ENCODE measurements at regions not wholly inside any gene's neighbourhood (a gene's known extent, or its start where the extent isn't known, plus 50 kb on each side); places are given as distances from the start of the nearest gene placed in this dataset.

- in situ Hi-C loops (cut with MboI; ENCODE audit: low pct_ligation_motif_present in 1 of 4, low pct_unique_long_range_greater_than_20kb in 1 of 4, low sequenced_read_pairs in 3 of 4) (no loop called here), intact Hi-C loops (cut with DNase I; ENCODE audit: low total_unique reads) (no loop called here)
- no peak overlapping the region for H3K4me3 ChIP-seq
- no peaks in the 10 kb centered on the region for H3K36me3 ChIP-seq
- TF ChIP-seq POLR2AphosphoS5 (IDR thresholded peaks at IDR 0.05) (no peak), POLR2A (IDR thresholded peaks at IDR 0.05) (no peak), CTCF (IDR thresholded peaks at IDR 0.05) (no peak), EP300 (IDR thresholded peaks at IDR 0.05; ENCODE audit: low read depth) (no peak)
- no peaks in the 10 kb centered on the region for H3K9me3 ChIP-seq
- no peak for DNase-seq
- peaks cover 0 to 7% (median 3%) of the 10 kb centered on the region in 4 donors for H3K4me1 ChIP-seq
- H3K27me3 ChIP-seq = no peaks in the 10 kb centered on the region
- H3K27ac ChIP-seq = no peak overlapping the region
These were observed 229.7 kb downstream of the IKZF2 start for GRCh38 chr2:212921711-212922110.

- intact Hi-C loops (cut with DNase I; ENCODE audit: low total_unique reads) (no loop called here), in situ Hi-C loops (cut with MboI; ENCODE audit: low pct_ligation_motif_present in 1 of 4, low pct_unique_long_range_greater_than_20kb in 1 of 4, low sequenced_read_pairs in 3 of 4) (no loop called here)
- no peak overlapping the region for H3K27ac ChIP-seq
- TF ChIP-seq EP300 (IDR thresholded peaks at IDR 0.05; ENCODE audit: low read depth) (no peak), CTCF (IDR thresholded peaks at IDR 0.05) (no peak), POLR2A (IDR thresholded peaks at IDR 0.05) (no peak), POLR2AphosphoS5 (IDR thresholded peaks at IDR 0.05) (no peak)
- H3K4me1 ChIP-seq = peaks cover 0 to 7% (median 3%) of the 10 kb centered on the region in 4 donors
- H3K9me3 ChIP-seq = no peaks in the 10 kb centered on the region
- 84% methylated on average over 3 of the region's 3 CpGs for WGBS, 2 donors (ENCODE audit: low coverage in 1 of 2)
- no peak overlapping the region for H3K4me3 ChIP-seq
- DNase-seq = no peak
- H3K27me3 ChIP-seq = no peaks in the 10 kb centered on the region
- H3K36me3 ChIP-seq = no peaks in the 10 kb centered on the region
These were observed 230.4 kb downstream of the IKZF2 start for GRCh38 chr2:212921061-212921460.

- Histone ChIP-seq H3K9me3 (no peaks in the 10 kb centered on the region), H3K36me3 (no peaks in the 10 kb centered on the region), H3K4me3 (no peak overlapping the region), H3K27me3 (no peaks in the 10 kb centered on the region), H3K4me1 (peaks cover 0 to 23% (median 3%) of the 10 kb centered on the region in 4 donors), H3K27ac (no peak overlapping the region)
- TF ChIP-seq POLR2AphosphoS5 (IDR thresholded peaks at IDR 0.05) (no peak), POLR2A (IDR thresholded peaks at IDR 0.05) (no peak), EP300 (IDR thresholded peaks at IDR 0.05; ENCODE audit: low read depth) (no peak), CTCF (IDR thresholded peaks at IDR 0.05) (no peak)
- no peak for DNase-seq
- intact Hi-C loops (cut with DNase I; ENCODE audit: low total_unique reads) (no loop called here), in situ Hi-C loops (cut with MboI; ENCODE audit: low pct_ligation_motif_present in 1 of 4, low pct_unique_long_range_greater_than_20kb in 1 of 4, low sequenced_read_pairs in 3 of 4) (no loop called here)
- 30 to 55% methylated on average over 2 of the region's 2 CpGs for WGBS, 2 donors (ENCODE audit: low coverage in 1 of 2)
These were observed 232.2 kb downstream of the IKZF2 start for GRCh38 chr2:212919238-212919637.

- in situ Hi-C loops (cut with MboI; ENCODE audit: low pct_ligation_motif_present in 1 of 4, low pct_unique_long_range_greater_than_20kb in 1 of 4, low sequenced_read_pairs in 3 of 4) (no loop called here), intact Hi-C loops (cut with DNase I; ENCODE audit: low total_unique reads) (no loop called here)
- H3K9me3 ChIP-seq = no peaks in the 10 kb centered on the region
- no peak overlapping the region for H3K27ac ChIP-seq
- H3K36me3 ChIP-seq = no peaks in the 10 kb centered on the region
- TF ChIP-seq POLR2A (IDR thresholded peaks at IDR 0.05) (no peak), CTCF (IDR thresholded peaks at IDR 0.05) (no peak), POLR2AphosphoS5 (IDR thresholded peaks at IDR 0.05) (no peak), EP300 (IDR thresholded peaks at IDR 0.05; ENCODE audit: low read depth) (no peak)
- H3K4me3 ChIP-seq = no peak overlapping the region
- no peaks in the 10 kb centered on the region for H3K27me3 ChIP-seq
- no peak for DNase-seq
- peaks cover 0 to 32% (median 6%) of the 10 kb centered on the region in 4 donors for H3K4me1 ChIP-seq
These were observed 233.1 kb downstream of the IKZF2 start for GRCh38 chr2:212918336-212918735.

Data from transverse colon (tissue), 4 donors.